NCI-H82 treated with DMSO at 0.1 percent for 48 hours (cell line): ENCODE measurements at regions not wholly inside any gene's neighbourhood (a gene's known extent, or its start where the extent isn't known, plus 50 kb on each side); places are given as distances from the start of the nearest gene placed in this dataset.

Experiments used
- DNase-seq: peaks from one replicate; lab custom pipeline; 2025; ENCODE audit not compliant: unreplicated experiment; lab: John Stamatoyannopoulos, UW

DNA sequence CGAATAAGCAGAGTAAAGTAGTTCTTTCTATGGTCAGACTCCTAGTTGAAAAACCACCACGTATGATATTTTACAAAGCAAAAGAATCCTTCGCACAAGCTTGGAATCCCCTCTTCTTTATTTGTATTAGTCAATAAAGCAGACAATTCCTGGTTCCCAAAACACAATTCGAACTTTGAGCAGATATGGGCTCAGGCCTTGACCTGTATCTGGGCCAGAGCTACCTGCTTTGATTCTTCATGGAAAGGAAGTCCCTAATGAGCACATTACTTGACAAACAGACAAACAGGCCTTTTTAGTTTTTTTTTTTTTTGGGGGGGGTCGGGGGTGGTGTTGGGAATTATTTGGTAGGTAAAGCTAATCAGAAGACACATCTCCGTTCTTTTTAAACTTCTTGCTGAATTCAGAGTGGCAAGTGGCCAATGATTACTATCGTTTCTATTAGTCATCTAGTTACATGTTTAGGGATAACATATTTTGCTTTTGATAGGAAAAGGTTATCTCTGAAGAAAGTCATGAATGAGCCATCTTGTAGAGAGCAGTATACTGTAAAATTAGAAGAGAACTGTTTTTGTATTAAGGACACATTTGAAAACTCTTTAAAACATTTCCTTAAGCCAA is 116.6 kb upstream of the HMHB1 start:
- DNase-seq, result no peak

DNA sequence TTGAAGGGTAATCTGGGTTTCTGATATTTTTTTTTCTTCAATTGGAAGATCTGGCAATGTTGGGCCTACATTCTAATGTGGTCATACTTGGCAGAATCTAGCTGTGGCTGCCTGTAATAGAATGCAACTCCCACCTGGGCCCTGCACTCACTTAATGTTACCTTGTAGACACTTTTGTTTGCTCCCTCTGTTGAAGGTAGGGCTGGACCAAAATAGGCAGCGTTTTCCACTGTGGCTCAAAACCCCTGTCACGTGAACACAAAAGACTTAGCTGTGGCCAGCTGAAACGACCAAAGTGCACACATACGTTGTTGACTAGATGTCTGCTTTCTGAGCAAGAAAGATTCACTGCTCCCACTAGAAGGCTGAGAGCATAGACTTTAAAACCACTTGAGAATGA is 117.6 kb upstream of the HMHB1 start:
- no peak for DNase-seq

DNA sequence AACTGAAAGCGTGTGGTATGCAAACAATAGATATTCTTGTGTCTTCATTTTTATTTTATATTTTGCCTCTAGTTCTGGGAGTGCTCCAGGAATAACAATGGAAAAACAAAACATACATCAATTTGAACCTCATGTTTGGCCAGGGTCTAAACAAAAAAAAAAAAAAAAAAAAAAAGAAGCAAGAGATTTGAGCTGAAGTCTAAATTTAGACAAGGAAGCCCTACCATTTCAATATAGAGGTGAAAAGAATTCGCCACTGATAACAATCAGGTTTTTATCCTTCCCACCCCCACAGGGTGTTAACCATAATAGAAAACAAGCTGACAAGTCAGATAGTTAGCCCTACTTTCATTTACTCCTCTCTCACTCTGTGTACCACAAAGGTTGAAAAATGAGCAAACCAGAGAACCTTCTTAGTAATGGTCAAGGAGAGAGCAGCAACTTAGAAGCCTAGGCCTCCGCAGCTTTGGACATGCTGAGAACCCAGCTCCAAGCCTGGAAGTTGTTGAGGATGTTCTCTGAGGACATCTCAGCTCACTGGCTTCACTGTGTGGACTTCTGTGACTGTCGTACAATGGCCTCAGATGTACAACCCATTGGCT is 118.2 kb upstream of the HMHB1 start:
- no peak for DNase-seq

DNA sequence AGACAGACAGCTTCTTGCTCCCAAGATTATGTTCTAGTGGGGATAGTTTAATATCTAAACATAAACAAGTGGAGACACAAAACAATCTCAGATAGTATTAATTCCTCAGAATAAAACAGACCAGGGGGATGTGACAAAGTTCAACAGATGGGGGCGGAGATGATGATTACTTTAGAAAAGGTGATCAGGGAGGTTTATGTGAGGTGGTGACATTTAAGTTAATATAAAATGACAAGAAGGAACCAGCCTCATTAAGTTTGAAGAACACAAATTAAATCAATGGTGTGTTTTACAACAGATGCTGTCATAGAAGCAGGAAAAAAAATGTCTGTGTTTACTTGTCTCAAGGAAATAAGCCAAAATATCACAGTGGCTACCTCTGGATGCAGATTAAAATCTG is 119.6 kb upstream of the HMHB1 start:
- no peak for DNase-seq

DNA sequence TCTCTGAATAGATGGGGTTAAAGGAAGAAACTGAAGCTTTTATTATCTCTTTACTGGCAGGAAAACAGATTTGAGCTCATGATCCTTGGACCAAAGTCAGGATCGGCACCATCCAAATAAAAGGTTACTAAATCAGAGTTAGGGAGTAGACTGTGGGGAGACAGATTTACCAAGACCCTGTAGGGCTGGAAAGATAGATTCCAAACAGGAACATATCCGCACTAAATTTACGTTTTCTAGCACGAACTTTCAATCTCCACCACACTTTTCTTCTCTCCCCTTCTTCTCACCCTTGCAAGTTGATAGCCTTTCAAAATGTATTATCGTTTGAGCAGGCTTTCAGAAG is 120.0 kb upstream of the HMHB1 start:
- DNase-seq, result no peak

DNA sequence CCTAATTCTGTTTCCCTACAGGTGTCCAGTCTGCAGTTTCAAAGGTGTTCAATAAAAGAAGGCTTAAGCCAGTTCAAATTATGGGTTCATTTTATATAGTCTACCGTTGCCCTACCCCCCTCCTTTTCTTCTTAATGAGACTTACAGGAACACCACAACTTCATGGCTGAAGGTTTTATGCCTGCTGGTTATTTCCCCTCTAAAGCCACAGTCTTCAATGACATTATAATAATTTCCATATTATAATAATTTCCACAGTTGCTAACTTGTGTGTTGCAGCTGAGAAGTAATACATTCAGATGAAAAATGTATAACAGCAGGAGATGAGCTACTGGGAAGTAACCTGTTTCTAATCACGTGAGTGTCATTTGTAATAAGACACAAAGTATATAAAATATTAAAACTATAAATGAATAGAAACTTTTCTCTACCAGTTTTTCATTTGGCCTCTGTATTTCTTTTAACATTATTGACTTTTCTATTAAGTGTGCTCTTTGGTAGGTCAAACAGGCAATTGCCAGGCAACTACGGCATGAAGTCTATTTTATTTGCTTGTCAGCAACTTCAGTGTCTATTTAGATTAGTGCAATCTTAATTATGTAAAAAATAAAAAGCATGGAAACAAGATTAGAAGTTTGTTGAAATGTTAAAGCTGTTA is 120.5 kb upstream of the HMHB1 start:
- no peak for DNase-seq

DNA sequence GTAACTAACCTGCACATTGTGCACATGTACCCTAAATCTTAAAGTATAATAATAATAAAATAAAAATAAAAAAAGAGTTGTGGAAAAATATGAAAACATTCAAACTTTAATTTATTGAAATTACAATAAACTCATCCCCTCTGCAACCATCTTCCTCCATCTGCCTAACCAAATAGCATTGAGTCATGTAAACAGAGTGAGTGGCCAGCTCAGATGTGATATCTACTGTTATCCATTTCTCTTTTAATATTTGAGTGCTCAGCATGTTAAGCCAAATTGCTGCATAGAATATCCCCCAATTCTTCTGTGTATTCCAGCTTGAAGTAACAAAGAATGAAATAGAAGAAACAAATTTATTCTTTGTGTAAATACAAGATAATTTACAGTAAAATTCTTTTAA is 124.4 kb upstream of the HMHB1 start:
- DNase-seq, result no peak

DNA sequence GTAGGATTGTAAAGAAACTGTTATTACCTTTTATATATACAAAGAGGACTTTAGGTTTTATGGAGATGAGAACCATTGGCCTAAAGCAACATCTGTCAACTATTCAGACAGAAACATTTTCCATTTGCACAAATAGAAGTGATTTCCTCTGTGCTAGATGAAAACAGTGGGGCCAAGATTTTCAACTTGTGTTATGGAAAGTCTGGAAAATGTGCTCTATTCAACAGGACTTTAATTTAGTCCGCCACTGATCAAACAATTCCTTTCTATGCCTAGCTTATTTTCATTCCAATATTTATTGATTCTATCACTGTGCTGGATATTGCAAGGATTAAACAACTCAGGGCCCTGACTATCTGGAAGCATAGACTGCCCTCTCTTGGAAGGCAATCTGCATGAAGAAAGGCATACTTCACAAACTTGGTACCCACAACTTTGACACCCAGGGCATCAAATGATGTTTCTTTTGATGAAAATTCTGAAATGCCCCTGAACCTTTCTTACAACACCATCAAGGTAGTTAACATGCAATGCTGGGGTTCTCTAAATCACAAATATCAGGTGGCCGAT is 126.6 kb upstream of the HMHB1 start:
- no peak for DNase-seq

DNA sequence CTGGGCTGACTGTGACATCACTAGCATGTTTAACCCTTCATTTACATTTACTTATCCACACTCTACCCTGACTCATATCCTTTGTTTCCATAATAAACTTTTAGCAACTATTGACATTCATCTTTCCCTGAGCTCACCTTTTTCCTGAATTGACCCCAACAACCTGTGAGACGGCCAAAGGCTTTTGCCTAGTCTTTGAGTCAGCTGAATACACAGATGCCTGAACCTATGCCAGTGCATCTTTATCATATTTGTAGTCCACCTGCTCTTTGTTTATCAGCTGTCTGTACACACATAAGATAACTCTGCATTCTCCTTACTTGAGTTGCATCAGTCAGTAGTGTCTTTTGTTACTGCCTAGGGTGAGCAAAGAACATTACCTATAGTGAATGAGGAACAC is 128.5 kb upstream of the HMHB1 start:
- no peak for DNase-seq

DNA sequence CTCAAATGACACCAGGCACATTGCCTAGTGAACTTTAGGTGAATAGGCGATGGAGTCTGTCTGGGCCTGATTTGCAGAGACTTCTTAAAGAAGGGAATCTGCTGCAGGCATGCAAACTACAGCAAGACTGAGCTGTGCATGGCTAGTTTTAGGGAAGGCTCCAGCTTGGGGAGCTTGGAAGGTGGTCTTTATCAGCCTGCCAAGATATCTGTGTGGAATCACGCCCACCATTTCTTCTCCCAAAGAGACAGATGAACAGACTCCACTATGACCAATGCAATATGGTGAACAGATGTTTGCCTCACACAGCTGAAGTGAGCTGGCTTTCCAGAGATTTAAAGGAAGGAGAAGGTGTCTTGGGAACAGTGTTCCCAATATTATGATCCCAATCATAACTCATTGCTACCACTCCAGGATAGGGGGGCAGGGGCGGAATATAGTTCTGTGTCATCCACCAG is 129.0 kb upstream of the HMHB1 start:
- no peak for DNase-seq

DNA sequence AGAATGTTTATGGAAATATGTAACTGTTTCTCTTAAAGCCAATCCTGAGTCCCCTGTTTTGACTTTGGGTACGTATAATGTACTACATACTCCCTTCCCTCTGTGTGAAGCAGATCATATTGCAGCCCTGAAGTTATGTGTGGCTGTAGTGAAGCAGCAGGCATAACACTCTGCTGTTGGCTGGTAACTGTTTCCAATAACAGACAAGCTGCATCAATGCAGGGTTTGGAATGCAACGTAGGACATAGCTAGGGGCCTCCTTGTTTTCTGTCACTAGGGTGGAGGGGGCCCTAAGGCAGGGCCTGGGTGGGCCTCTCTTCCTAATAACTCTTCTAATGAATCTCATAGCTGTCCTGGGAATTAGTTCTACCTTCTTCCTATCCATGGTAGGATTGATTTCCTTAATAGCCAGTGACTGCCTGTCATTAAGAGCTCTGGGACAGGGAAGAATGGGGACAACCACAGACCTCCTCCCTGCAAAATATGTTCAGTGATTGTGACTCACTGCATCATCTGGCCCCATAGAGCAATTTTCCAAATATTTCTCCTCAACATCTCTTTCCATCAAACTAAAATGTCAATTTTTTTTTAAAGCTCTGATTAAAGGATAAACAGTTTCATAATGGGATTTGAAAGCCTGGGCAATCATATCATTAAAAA is 129.6 kb upstream of the HMHB1 start:
- DNase-seq, result no peak

DNA sequence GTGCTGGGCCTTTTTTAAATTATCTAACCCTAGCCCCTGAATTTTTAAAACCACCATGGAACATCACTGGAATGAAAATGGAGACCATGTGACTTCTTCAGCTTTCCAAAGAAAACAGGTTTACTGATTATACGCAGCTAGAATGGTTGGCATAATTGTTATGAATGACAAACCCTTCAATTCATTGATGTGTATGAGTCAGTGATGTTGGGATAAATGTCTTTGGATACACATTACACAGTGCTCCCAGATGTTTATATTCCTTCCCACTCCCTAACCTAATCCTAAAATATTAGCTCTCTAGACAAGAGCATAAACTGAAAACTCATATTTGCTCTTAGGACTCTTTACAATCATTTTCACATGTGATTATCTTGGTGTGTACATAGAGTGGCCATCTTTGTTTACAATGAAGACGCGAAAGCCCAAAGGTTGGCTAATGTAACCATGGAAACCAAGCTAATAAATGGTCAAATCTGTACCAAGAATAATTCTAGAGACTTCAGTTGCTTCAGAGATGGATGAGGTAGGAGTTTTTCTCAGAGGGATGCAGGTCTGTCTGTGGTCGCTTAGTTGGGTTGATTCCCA is 131.2 kb upstream of the HMHB1 start:
- no peak for DNase-seq

DNA sequence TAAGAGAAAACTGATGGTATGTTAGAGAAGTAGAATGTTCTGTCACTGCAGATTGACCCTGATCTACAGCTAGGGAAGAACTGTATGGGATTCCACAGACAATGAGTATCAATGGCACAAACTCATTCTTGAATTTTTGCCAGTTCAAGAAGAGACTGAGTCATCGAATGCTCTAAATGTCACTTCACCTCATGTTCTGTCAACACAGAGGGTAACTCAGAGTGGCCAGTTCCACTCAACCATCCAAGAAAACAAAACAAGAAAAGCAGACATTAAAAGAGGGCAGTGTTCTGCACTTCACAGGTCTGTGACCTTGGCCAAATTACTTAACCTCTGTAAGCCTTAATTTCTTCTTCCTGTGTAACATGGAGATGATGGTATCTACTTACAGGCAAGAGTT is 132.2 kb upstream of the HMHB1 start:
- no peak for DNase-seq

DNA sequence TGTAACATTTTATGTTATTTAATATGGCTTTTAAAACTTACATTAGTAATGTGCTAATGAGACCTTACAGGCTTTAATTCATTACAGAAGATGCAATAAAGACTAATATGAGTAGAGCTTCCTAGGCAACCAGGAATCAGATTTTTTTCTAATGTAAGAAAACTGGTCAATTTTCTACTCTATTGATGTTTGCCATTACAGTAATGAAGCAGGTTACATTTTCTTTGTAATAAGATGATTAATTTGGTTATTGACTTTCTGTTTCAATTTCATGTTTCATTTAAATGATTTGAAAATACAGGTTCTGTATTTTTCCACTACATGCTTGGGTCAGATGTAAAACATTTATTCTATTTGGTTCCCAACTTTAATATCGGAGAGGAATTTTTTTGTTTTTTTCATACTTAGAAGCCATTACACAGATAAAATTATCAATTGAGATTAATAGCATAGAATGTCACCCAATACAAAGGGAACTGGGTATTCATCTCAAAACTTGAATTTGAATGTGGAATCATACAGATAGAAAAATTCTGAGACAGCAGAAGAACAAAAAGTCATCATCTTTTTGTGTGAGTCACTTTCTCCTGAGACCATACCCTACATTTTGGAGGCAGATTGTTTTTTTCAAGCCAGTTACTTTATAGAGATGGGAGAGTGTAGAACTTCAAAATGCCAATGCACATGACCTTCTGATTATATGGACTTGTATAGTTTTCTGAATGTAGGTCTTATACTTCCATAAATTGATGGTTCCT is 133.6 kb upstream of the HMHB1 start:
- no peak for DNase-seq

DNA sequence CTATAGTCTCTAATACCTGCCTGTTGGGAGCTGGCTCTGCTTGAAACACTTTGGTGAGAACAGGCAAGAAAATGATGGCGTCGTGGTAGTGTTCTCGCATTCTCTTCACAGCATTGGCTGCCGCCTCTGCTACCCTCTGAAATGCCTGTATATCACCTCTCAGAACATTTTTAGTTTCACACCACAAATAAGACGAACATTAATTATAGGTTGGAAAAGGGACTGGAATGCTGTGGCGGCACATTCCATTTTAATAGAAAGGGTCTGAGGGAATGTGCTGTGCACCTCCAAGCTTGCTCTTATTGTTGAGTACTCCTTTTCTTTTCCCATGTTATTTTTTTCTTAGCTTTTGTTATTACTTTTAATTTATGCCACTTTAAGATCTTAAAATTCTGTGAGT is 134.6 kb upstream of the HMHB1 start:
- no peak for DNase-seq

DNA sequence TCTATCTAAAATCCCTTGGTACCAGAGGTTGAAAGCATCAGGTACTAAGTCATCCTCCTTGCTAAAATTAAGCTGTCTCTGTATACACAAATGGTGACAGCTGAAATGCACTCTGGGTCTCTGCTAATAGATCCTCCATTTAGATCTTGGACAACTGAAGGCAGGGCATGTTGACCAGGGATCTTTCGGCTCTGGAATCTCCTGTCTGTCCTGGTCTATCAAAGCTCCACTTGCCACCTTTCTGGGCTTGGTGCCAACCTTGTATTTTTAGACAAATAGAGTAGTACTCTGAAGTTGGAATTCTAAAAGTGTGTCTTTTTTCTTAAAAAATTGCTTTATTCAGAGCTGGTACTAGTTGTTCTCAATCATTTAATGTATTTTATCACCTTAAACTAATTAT is 135.2 kb upstream of the HMHB1 start:
- DNase-seq, result no peak

DNA sequence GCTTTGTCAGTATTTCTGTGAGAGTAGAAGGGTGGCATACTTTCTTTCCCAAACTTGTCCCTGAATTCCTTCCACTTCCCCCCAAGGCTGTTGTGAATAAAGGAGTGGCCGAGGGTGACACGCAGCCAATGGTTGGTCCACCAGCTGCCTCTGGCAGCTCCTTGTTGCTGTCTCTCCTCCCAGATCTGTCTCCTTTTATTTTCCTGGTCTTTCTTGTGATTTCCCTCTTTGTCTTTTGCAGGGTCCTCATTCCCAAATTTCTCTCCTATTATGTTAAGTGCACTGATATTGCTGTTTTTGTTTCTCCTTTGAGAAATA is 137.5 kb upstream of the HMHB1 start:
- DNase-seq, result no peak

DNA sequence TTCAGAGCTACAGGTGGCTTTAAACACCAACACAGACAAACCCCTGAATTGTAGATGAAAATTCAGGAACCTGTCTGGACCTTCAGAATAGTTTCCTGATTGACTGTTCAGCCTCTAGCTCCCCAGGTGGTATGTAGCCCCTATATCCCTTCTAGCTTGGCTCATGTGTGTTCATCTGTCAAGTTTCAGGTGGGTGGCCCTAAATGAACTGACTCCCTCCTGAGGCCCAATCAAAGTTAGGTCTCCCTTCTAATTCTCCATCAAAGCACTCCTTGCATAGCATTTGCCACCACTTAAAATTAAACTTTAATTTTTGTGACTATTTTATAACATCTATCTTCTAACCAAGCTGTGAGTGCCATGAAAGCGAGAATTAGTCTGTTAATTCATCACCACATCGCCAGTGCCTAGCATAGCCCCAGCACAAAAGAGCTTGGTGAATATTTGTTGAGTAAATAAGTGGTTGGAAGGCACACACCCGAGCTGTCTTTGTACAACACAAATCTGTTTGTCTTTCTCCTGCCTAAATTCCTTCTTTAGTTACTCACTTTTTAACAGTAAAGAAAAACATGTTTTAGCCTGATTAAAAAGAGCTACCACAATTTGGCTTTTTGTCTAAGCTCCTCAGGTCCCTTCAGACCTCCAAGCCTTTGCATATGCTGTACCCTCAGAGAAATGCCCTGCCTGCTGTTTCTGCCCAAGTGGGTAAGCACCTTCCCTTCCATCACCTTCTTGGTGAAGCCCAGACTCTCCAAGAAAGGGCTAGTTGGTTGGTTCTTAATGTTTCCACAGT is 138.1 kb upstream of the HMHB1 start:
- DNase-seq, result no peak

DNA sequence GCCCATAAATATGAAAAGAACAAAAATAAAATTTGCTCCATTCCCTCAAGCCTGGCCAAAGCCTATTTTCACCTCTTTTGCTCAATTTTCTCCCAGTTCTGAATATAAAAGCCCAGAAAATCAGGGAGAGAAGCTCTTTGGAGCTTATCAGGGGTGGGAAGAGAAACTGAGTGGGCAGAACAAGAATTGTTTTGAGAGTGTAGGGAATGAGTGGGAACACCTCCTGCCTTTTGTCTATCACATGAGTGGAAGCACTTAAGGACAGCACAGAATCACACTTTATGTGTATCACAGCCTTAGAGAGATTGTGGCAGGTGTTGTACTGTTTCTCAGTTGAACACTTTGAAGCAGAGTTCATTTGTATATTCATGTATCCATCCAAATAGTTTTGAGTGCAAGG is 139.2 kb upstream of the HMHB1 start:
- DNase-seq, result no peak
